Fibroblast of pulmonary artery (primary cell): ENCODE measurements at regions not wholly inside any gene's neighbourhood (a gene's known extent, or its start where the extent isn't known, plus 50 kb on each side); places are given as distances from the start of the nearest gene placed in this dataset.
A peak's percentile ranks its signal among the peaks of the same experiment; 100 is the strongest.

Experiments
- DNase-seq: peaks from one replicate; pipeline ENCODE4 v3.0.0-alpha.2; 2010; ENCODE audit warnings: low read depth
- H3K4me3 ChIP-seq: replicated peaks from 2 replicates; pipeline ENCODE4 v1.5.1; 2011; ENCODE audit warnings: low read depth, mild to moderate bottlenecking, control low read depth, low read length, moderate library complexity
- CTCF ChIP-seq: IDR thresholded peaks from 2 replicates; pipeline ENCODE4 v1.5.1; 2011; ENCODE audit warnings: mild to moderate bottlenecking, control low read depth, low read length, inconsistent platforms; ENCODE audit errors: missing control alignments

GRCh38 chr6:139580592-139581484 lies 206.4 kb upstream of the CITED2 start:
- DNase-seq = no peak
- no peak overlapping the region for H3K4me3 ChIP-seq

DNA sequence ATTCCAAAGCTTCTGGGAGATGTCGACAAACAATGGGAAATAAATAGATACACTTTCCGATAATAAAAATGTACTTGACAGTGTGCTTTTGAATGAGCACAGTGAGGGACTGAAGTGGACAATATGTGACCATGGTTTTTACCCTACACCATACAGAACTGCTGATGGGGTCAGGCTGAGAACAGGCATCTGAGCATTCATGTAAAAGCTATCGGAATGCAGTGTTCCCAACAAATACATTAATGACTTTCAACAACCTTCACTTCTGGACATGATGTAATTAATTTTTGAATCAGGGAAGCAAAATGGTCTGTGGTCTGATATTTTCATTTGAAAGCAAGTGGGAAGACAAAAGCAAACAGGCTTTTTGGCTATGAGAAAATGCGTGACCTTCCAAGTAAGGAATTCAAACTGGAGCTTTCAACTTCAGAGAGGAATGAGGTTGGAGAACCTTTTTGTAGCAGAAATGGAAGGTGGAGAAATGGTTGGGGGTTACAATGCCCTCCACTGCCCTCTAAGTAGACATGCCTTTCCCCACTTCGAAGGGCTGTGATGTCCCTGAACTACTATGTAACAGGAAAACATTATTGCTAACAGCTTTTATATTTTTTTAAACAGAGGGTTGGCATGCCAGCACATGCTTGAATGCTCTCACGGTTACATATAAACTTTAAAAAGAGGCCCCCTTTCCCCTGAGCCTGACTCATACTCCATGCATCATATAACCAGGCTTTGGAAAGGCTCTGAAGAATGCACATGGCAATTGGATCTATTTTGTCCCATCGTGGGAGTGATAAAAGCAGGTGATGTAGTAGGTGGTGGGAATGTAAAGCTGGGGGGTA lies 203.5 kb upstream of the CITED2 start:
- TF ChIP-seq CTCF = no peak
- H3K4me3 ChIP-seq = no peak overlapping the region
- peak; percentile 82 for DNase-seq

More at GRCh38 chr6:139580592-139581484, 206.4 kb upstream of the CITED2 start:
- no peak for TF ChIP-seq CTCF

GRCh38 chr6:139577124-139577762 lies 202.8 kb upstream of the CITED2 start:
- no peak overlapping the region for H3K4me3 ChIP-seq
- no peak for DNase-seq
- TF ChIP-seq CTCF = no peak

DNA sequence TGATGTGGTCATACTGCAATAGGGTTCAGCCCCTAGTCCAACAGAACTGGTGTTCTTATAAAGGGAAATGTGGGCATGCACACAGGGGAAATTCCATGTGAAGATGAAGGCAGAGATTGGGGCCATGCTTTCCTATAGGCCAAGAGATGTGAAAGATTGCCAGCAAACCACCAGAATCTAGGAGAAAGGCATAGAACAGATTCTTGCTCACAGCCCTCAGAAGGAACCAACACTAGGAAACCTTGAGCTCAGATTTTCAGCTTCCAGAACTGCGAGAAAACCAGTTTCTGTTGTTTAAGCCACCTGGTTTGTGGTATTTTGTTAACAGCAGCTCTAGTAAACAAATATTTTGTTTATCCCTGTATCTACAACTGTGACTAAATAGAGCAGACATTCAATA lies 197.6 kb upstream of the CITED2 start:
- no peak for DNase-seq
- no peak for TF ChIP-seq CTCF
- no peak overlapping the region for H3K4me3 ChIP-seq

- no peak overlapping the region for H3K4me3 ChIP-seq
- no peak for DNase-seq
- TF ChIP-seq CTCF = no peak
Measured at GRCh38 chr6:139570166-139570565, 195.7 kb upstream of the CITED2 start.

- DNase-seq = no peak
- TF ChIP-seq CTCF = no peak
Measured at GRCh38 chr6:139569566-139569965, 195.1 kb upstream of the CITED2 start.

More at GRCh38 chr6:139569566-139569965, 195.1 kb upstream of the CITED2 start:
- no peak overlapping the region for H3K4me3 ChIP-seq
